CD4-positive, alpha-beta memory T cell (primary cell): ENCODE measurements at regions not wholly inside any gene's neighbourhood (a gene's known extent, or its start where the extent isn't known, plus 50 kb on each side); places are given as distances from the start of the nearest gene placed in this dataset.

ENCODE experiments used
- CTCF ChIA-PET: fragments of 350-600 bp; sonication (Branson Sonifier 250); formaldehyde crosslinking; loops from one replicate; lab custom pipeline; 2021; ENCODE audit warnings: inconsistent platforms; ENCODE audit not compliant: partially characterized antibody; lab: Charles Lee
- POLR2A ChIA-PET: fragments of 350-600 bp; sonication (Branson Sonifier 250); formaldehyde crosslinking; loops from one replicate; lab custom pipeline; 2021; ENCODE audit not compliant: partially characterized antibody; lab: Charles Lee
- DNase-seq, 5 donors: peaks; one replicate each; pipeline versions ENCODE4 v3.0.0 to v3.0.0-alpha.2; 2020 to 2022; ENCODE audit warnings: mixed read lengths in 1 of 5
- H3K27ac ChIP-seq: one replicate; pipeline ENCODE4 v1.7.0; 2013; ENCODE audit warnings: low read depth, low read length
- H3K27me3 ChIP-seq: 2 replicates; pipeline ENCODE4 v1.7.0; 2013; ENCODE audit warnings: mild to moderate bottlenecking, low read length, moderate library complexity; ENCODE audit not compliant: insufficient read depth
- H3K36me3 ChIP-seq: 2 replicates; pipeline ENCODE4 v1.7.0; 2013; ENCODE audit warnings: mild to moderate bottlenecking, low read length, moderate library complexity; ENCODE audit not compliant: insufficient read depth
- H3K4me1 ChIP-seq: 2 replicates; pipeline ENCODE4 v1.7.0; 2013; ENCODE audit warnings: mild to moderate bottlenecking, low read length, moderate library complexity; ENCODE audit not compliant: insufficient read depth
- H3K4me3 ChIP-seq, 2 donors: one replicate each; pipeline ENCODE4 v1.7.0; 2013; ENCODE audit warnings: low read length in 2 of 2, mild to moderate bottlenecking in 1 of 2
- H3K9me3 ChIP-seq, 2 donors: one replicate each; pipeline ENCODE4 v1.7.0; 2013; ENCODE audit warnings: low read length in 2 of 2, control low read depth in 1 of 2; ENCODE audit not compliant: control insufficient read depth in 1 of 2
- H3K27ac Mint-ChIP-seq, 7 donors: one replicate each; pipeline ENCODE4 v1.8.0; 2020 to 2021; ENCODE audit warnings: mixed read lengths in 7 of 7, mild to moderate bottlenecking in 6 of 7, inconsistent platforms in 3 of 7, moderate library complexity in 3 of 7
- H3K27me3 Mint-ChIP-seq, 2 donors: one replicate each; pipeline ENCODE4 v1.8.0; 2020 to 2021; ENCODE audit warnings: mixed read lengths in 2 of 2
- H3K36me3 Mint-ChIP-seq, 2 donors: one replicate each; pipeline ENCODE4 v1.8.0; 2020 to 2021; ENCODE audit warnings: mixed read lengths in 2 of 2, inconsistent platforms in 1 of 2, mild to moderate bottlenecking in 1 of 2
- H3K4me1 Mint-ChIP-seq, 4 donors: one replicate each; pipeline ENCODE4 v1.8.0; 2020 to 2021; ENCODE audit warnings: mixed read lengths in 4 of 4, mild to moderate bottlenecking in 1 of 4
- H3K4me3 Mint-ChIP-seq, 8 donors: one replicate each; pipeline ENCODE4 v1.8.0; 2020 to 2021; ENCODE audit warnings: mixed read lengths in 8 of 8, mild to moderate bottlenecking in 7 of 8, moderate library complexity in 6 of 8, inconsistent platforms in 3 of 8
- H3K9me3 Mint-ChIP-seq, 8 donors: one replicate each; pipeline ENCODE4 v1.8.0; 2020 to 2021; ENCODE audit warnings: mixed read lengths in 8 of 8, mild to moderate bottlenecking in 5 of 8, inconsistent platforms in 3 of 8, moderate library complexity in 1 of 8
- intact Hi-C: fragments of 100-400 bp; cut with micrococcal nuclease; formaldehyde crosslinking; loops from one replicate; pipeline ENCODE4 v1.15.1; 2023

- peaks cover 2 to 8% of the 10 kb centered on the region in 2 donors for H3K27me3 Mint-ChIP-seq
- no peaks in the 10 kb centered on the region for H3K27me3 ChIP-seq
- intact Hi-C loops = no loop called here
- H3K4me3 ChIP-seq = no peak overlapping the region
- H3K27ac Mint-ChIP-seq = no peak overlapping the region
- POLR2A ChIA-PET = no interaction called here
- H3K36me3 ChIP-seq = no peaks in the 10 kb centered on the region
- no peak overlapping the region for H3K4me3 Mint-ChIP-seq
- H3K9me3 ChIP-seq = no peaks in the 10 kb centered on the region
- no peak overlapping the region for H3K27ac ChIP-seq
- CTCF ChIA-PET = no interaction called here
- DNase-seq = no peak
- H3K4me1 Mint-ChIP-seq = peaks cover 0 to 11% (median 5%) of the 10 kb centered on the region in 4 donors
- H3K4me1 ChIP-seq = no peaks in the 10 kb centered on the region
- H3K36me3 Mint-ChIP-seq = no peaks in the 10 kb centered on the region
- no peaks in the 10 kb centered on the region for H3K9me3 Mint-ChIP-seq
Observed at GRCh38 chr21:39040494-39041110, 142.6 kb downstream of the PSMG1 start.

- H3K27me3 ChIP-seq = no peaks in the 10 kb centered on the region
- no peaks in the 10 kb centered on the region for H3K36me3 Mint-ChIP-seq
- DNase-seq = no peak
- intact Hi-C loops = no loop called here
- no peaks in the 10 kb centered on the region for H3K4me1 ChIP-seq
- no peaks in the 10 kb centered on the region for H3K9me3 ChIP-seq
- H3K27ac ChIP-seq = no peak overlapping the region
- no peak overlapping the region for H3K4me3 ChIP-seq
- ChIA-PET POLR2A (no interaction called here), CTCF (no interaction called here)
- H3K4me1 Mint-ChIP-seq = peaks cover 0 to 11% (median 5%) of the 10 kb centered on the region in 4 donors
- H3K27ac Mint-ChIP-seq = no peak overlapping the region
- peaks cover 10 to 17% of the 10 kb centered on the region in 2 donors for H3K27me3 Mint-ChIP-seq
- no peak overlapping the region for H3K4me3 Mint-ChIP-seq
- no peaks in the 10 kb centered on the region for H3K36me3 ChIP-seq
- H3K9me3 Mint-ChIP-seq = no peaks in the 10 kb centered on the region
Observed at GRCh38 chr21:39037807-39038405, 145.3 kb downstream of the PSMG1 start.

GRCh38 chr21:39036581-39036980 is 146.7 kb downstream of the PSMG1 start:
- ChIA-PET POLR2A (no interaction called here), CTCF (no interaction called here)
- Mint-ChIP-seq H3K4me1 (peaks cover 0 to 11% (median 5%) of the 10 kb centered on the region in 4 donors), H3K27me3 (peaks cover 13 to 19% of the 10 kb centered on the region in 2 donors), H3K36me3 (no peaks in the 10 kb centered on the region), H3K9me3 (peaks cover 0 to 1% (median 0%) of the 10 kb centered on the region in 8 donors), H3K27ac (no peak overlapping the region), H3K4me3 (no peak overlapping the region)
- intact Hi-C loops = no loop called here
- H3K4me1 ChIP-seq = no peaks in the 10 kb centered on the region
- H3K4me3 ChIP-seq = no peak overlapping the region
- H3K27me3 ChIP-seq = no peaks in the 10 kb centered on the region
- H3K27ac ChIP-seq = no peak overlapping the region
- no peaks in the 10 kb centered on the region for H3K36me3 ChIP-seq
- DNase-seq = no peak
- H3K9me3 ChIP-seq = no peaks in the 10 kb centered on the region

GRCh38 chr21:39034590-39035536 is 148.4 kb downstream of the PSMG1 start:
- Mint-ChIP-seq H3K4me1 (peaks cover 0 to under 1% (median 0%) of the 10 kb centered on the region in 4 donors), H3K36me3 (no peaks in the 10 kb centered on the region), H3K4me3 (no peak overlapping the region), H3K27ac (no peak overlapping the region), H3K9me3 (peaks cover 0 to 3% (median 0%) of the 10 kb centered on the region in 8 donors), H3K27me3 (peaks cover 15 to 19% of the 10 kb centered on the region in 2 donors)
- no peak for DNase-seq
- ChIA-PET POLR2A (no interaction called here), CTCF (interaction anchor here (1.0 kb wide), 1 partner anchor 11 kb away, joined by 3 read pairs; no protein-coding TSS in a partner anchor)
- intact Hi-C loops = no loop called here
- Histone ChIP-seq H3K4me1 (no peaks in the 10 kb centered on the region), H3K9me3 (no peaks in the 10 kb centered on the region), H3K36me3 (no peaks in the 10 kb centered on the region), H3K4me3 (no peak overlapping the region), H3K27me3 (no peaks in the 10 kb centered on the region), H3K27ac (no peak overlapping the region)

GRCh38 chr21:39033878-39034589 is 149.2 kb downstream of the PSMG1 start:
- CTCF ChIA-PET = interaction anchor here (1.0 kb wide), 1 partner anchor 10 kb away, joined by 3 read pairs; no protein-coding TSS in a partner anchor
- Histone ChIP-seq H3K4me3 (no peak overlapping the region), H3K27me3 (no peaks in the 10 kb centered on the region), H3K36me3 (no peaks in the 10 kb centered on the region), H3K27ac (no peak overlapping the region), H3K4me1 (no peaks in the 10 kb centered on the region), H3K9me3 (no peaks in the 10 kb centered on the region)
- POLR2A ChIA-PET = no interaction called here
- Mint-ChIP-seq H3K27me3 (peaks cover 15 to 19% of the 10 kb centered on the region in 2 donors), H3K4me1 (no peaks in the 10 kb centered on the region), H3K36me3 (no peaks in the 10 kb centered on the region), H3K9me3 (peaks cover 0 to 3% (median 0%) of the 10 kb centered on the region in 8 donors), H3K4me3 (no peak overlapping the region), H3K27ac (no peak overlapping the region)
- intact Hi-C loops = no loop called here
- DNase-seq = no peak

GRCh38 chr21:39029900-39030884 is 153.1 kb downstream of the PSMG1 start:
- no peak overlapping the region for H3K27ac Mint-ChIP-seq
- no peaks in the 10 kb centered on the region for H3K4me1 ChIP-seq
- CTCF ChIA-PET = no interaction called here
- intact Hi-C loops = no loop called here
- no peak overlapping the region for H3K27ac ChIP-seq
- H3K4me3 Mint-ChIP-seq = no peak overlapping the region
- H3K4me1 Mint-ChIP-seq = no peaks in the 10 kb centered on the region
- no peaks in the 10 kb centered on the region for H3K9me3 ChIP-seq
- DNase-seq = no peak
- H3K36me3 ChIP-seq = no peaks in the 10 kb centered on the region
- H3K4me3 ChIP-seq = no peak overlapping the region
- POLR2A ChIA-PET = no interaction called here
- H3K9me3 Mint-ChIP-seq = peaks cover 0 to 18% (median 10%) of the 10 kb centered on the region in 8 donors
- H3K36me3 Mint-ChIP-seq = peaks cover 0 to 4% of the 10 kb centered on the region in 2 donors
- H3K27me3 ChIP-seq = no peaks in the 10 kb centered on the region
- H3K27me3 Mint-ChIP-seq = peaks cover 7 to 14% of the 10 kb centered on the region in 2 donors
